ENCODE measurements at regions not wholly inside any gene's neighbourhood (a gene's known extent, or its start where the extent isn't known, plus 50 kb on each side); places are given as distances from the start of the nearest gene placed in this dataset.

GRCh38 chr4:164529486-164529885 lies 224.4 kb upstream of the SMIM31 start:
- no peak for DNase-seq (ENCODE audit: insufficient read length, low spot score)
- TF ChIP-seq POLR2A (IDR thresholded peaks at IDR 0.05; ENCODE audit: low read depth, low read length) = no peak
- FAIRE-seq = no peak

- no peak for FAIRE-seq
- TF ChIP-seq POLR2A (IDR thresholded peaks at IDR 0.05; ENCODE audit: low read depth, low read length) = no peak
- DNase-seq (ENCODE audit: insufficient read length, low spot score) = no peak
Observed at GRCh38 chr4:164531336-164531735, 222.6 kb upstream of the SMIM31 start.

- DNase-seq (ENCODE audit: insufficient read length, low spot score) = peak; percentile 26
- no peak for TF ChIP-seq POLR2A (IDR thresholded peaks at IDR 0.05; ENCODE audit: low read depth, low read length)
- peak; percentile 87 for FAIRE-seq
Observed at GRCh38 chr4:164536814-164537213, 217.1 kb upstream of the SMIM31 start.

GRCh38 chr4:164538097-164538496 lies 215.8 kb upstream of the SMIM31 start:
- DNase-seq (ENCODE audit: insufficient read length, low spot score) (no peak), FAIRE-seq (no peak)
- no peak for TF ChIP-seq POLR2A (IDR thresholded peaks at IDR 0.05; ENCODE audit: low read depth, low read length)

GRCh38 chr4:164540987-164541386 lies 212.9 kb upstream of the SMIM31 start:
- FAIRE-seq = no peak
- no peak for DNase-seq (ENCODE audit: insufficient read length, low spot score)
- TF ChIP-seq POLR2A (IDR thresholded peaks at IDR 0.05; ENCODE audit: low read depth, low read length) = no peak

- DNase-seq (ENCODE audit: insufficient read length, low spot score) (no peak), FAIRE-seq (no peak)
- no peak for TF ChIP-seq POLR2A (IDR thresholded peaks at IDR 0.05; ENCODE audit: low read depth, low read length)
Observed at GRCh38 chr4:164542431-164542830, 211.5 kb upstream of the SMIM31 start.

- FAIRE-seq (no peak), DNase-seq (ENCODE audit: insufficient read length, low spot score) (no peak)
- TF ChIP-seq POLR2A (IDR thresholded peaks at IDR 0.05; ENCODE audit: low read depth, low read length) = no peak
Observed at GRCh38 chr4:164550989-164551712, 202.8 kb upstream of the SMIM31 start.

GRCh38 chr4:164551713-164552040 lies 202.3 kb upstream of the SMIM31 start:
- FAIRE-seq = no peak
- no peak for TF ChIP-seq POLR2A (IDR thresholded peaks at IDR 0.05; ENCODE audit: low read depth, low read length)
- DNase-seq (ENCODE audit: insufficient read length, low spot score) = no peak

GRCh38 chr4:164571593-164572390 lies 182.1 kb upstream of the SMIM31 start:
- TF ChIP-seq POLR2A (IDR thresholded peaks at IDR 0.05; ENCODE audit: low read depth, low read length) = no peak
- no peak for DNase-seq (ENCODE audit: insufficient read length, low spot score)
- FAIRE-seq = peak; percentile 11

- no peak for TF ChIP-seq POLR2A (IDR thresholded peaks at IDR 0.05; ENCODE audit: low read depth, low read length)
- DNase-seq (ENCODE audit: insufficient read length, low spot score) (no peak), FAIRE-seq (no peak)
Observed at GRCh38 chr4:164572877-164573279, 181.1 kb upstream of the SMIM31 start.

- no peak for TF ChIP-seq POLR2A (IDR thresholded peaks at IDR 0.05; ENCODE audit: low read depth, low read length)
- FAIRE-seq (no peak), DNase-seq (ENCODE audit: insufficient read length, low spot score) (no peak)
Observed at GRCh38 chr4:164575861-164576260, 178.1 kb upstream of the SMIM31 start.

- TF ChIP-seq POLR2A (IDR thresholded peaks at IDR 0.05; ENCODE audit: low read depth, low read length) = no peak
Observed at GRCh38 chr4:164579270-164579942, 174.5 kb upstream of the SMIM31 start.

GRCh38 chr4:164591666-164592065 lies 162.3 kb upstream of the SMIM31 start:
- no peak for FAIRE-seq
- TF ChIP-seq POLR2A (IDR thresholded peaks at IDR 0.05; ENCODE audit: low read depth, low read length) = no peak
- DNase-seq (ENCODE audit: insufficient read length, low spot score) = no peak

More at GRCh38 chr4:164579270-164579942, 174.5 kb upstream of the SMIM31 start:
- DNase-seq (ENCODE audit: insufficient read length, low spot score) (no peak), FAIRE-seq (no peak)

- FAIRE-seq (no peak), DNase-seq (ENCODE audit: insufficient read length, low spot score) (no peak)
- TF ChIP-seq POLR2A (IDR thresholded peaks at IDR 0.05; ENCODE audit: low read depth, low read length) = no peak
Observed at GRCh38 chr4:164595751-164596150, 158.2 kb upstream of the SMIM31 start.

All from H54 (cell line).